Right kidney (tissue), 1 donor: ENCODE measurements at regions not wholly inside any gene's neighbourhood (a gene's known extent, or its start where the extent isn't known, plus 50 kb on each side); places are given as distances from the start of the nearest gene placed in this dataset.

Source experiments
- DNase-seq: peaks from one replicate; pipeline ENCODE4 v3.0.0-alpha.2; 2016

- no peak for DNase-seq
These were observed 262.7 kb downstream of the DLEU7 start for GRCh38 chr13:50580684-50581305.

- no peak for DNase-seq
These were observed 261.8 kb downstream of the DLEU7 start for GRCh38 chr13:50581586-50582196.

- DNase-seq: no peak
These were observed 258.5 kb downstream of the DLEU7 start for GRCh38 chr13:50584856-50585580.

- no peak for DNase-seq
These were observed 257.6 kb downstream of the DLEU7 start for GRCh38 chr13:50585674-50586413.

- no peak for DNase-seq
These were observed 256.9 kb downstream of the DLEU7 start for GRCh38 chr13:50586414-50587083.

GRCh38 chr13:50587115-50587514 lies 256.4 kb downstream of the DLEU7 start:
- no peak for DNase-seq

- DNase-seq: no peak
These were observed 255.7 kb downstream of the DLEU7 start for GRCh38 chr13:50587645-50588373.

GRCh38 chr13:50588491-50589130 lies 254.9 kb downstream of the DLEU7 start:
- no peak for DNase-seq

- no peak for DNase-seq
These were observed 254.4 kb downstream of the DLEU7 start for GRCh38 chr13:50589139-50589538.

GRCh38 chr13:50589651-50590054 lies 253.8 kb downstream of the DLEU7 start:
- no peak for DNase-seq

- DNase-seq: no peak
These were observed 250.9 kb downstream of the DLEU7 start for GRCh38 chr13:50592412-50593155.

GRCh38 chr13:50593207-50593606 lies 250.3 kb downstream of the DLEU7 start:
- no peak for DNase-seq

- no peak for DNase-seq
These were observed 249.0 kb downstream of the DLEU7 start for GRCh38 chr13:50594276-50595051.

- DNase-seq: no peak
These were observed 248.3 kb downstream of the DLEU7 start for GRCh38 chr13:50595196-50595595.

- no peak for DNase-seq
These were observed 247.3 kb downstream of the DLEU7 start for GRCh38 chr13:50596156-50596555.

- no peak for DNase-seq
These were observed 246.7 kb downstream of the DLEU7 start for GRCh38 chr13:50596776-50597203.

GRCh38 chr13:50598338-50598737 lies 245.2 kb downstream of the DLEU7 start:
- no peak for DNase-seq

GRCh38 chr13:50599046-50599445 lies 244.4 kb downstream of the DLEU7 start:
- DNase-seq: no peak

- DNase-seq: no peak
These were observed 243.6 kb downstream of the DLEU7 start for GRCh38 chr13:50599927-50600326.

- DNase-seq: no peak
These were observed 235.1 kb downstream of the DLEU7 start for GRCh38 chr13:50608370-50608769.
